Parathyroid adenoma (tissue), 2 donors: ENCODE measurements at regions not wholly inside any gene's neighbourhood (a gene's known extent, or its start where the extent isn't known, plus 50 kb on each side); places are given as distances from the start of the nearest gene placed in this dataset.

Source experiments
- H2AFZ ChIP-seq: fragments of 300-600 bp; sonication (generic); one replicate; pipeline ENCODE4 v1.7.0; 2017; ENCODE audit warnings: antibody characterized with exemption, mild to moderate bottlenecking
- H3K27ac ChIP-seq: fragments of 300-600 bp; sonication (generic); one replicate; pipeline ENCODE4 v1.7.0; 2017
- H3K27me3 ChIP-seq: fragments of 300-600 bp; sonication (generic); one replicate; pipeline ENCODE4 v1.7.0; 2017; ENCODE audit warnings: low read length; ENCODE audit not compliant: control insufficient read depth, insufficient read depth
- H3K36me3 ChIP-seq: fragments of 300-600 bp; sonication (generic); one replicate; pipeline ENCODE4 v1.7.0; 2017; ENCODE audit warnings: low read length; ENCODE audit not compliant: control insufficient read depth, insufficient read depth
- H3K4me1 ChIP-seq: fragments of 300-600 bp; sonication (generic); one replicate; pipeline ENCODE4 v1.7.0; 2017; ENCODE audit warnings: control low read depth
- H3K4me2 ChIP-seq: fragments of 300-600 bp; sonication (generic); one replicate; pipeline ENCODE4 v1.7.0; 2017; ENCODE audit warnings: low read length
- H3K4me3 ChIP-seq: fragments of 300-600 bp; sonication (generic); one replicate; pipeline ENCODE4 v1.7.0; 2017; ENCODE audit warnings: low read depth, low read length
- H3K79me2 ChIP-seq: fragments of 300-600 bp; sonication (generic); one replicate; pipeline ENCODE4 v1.7.0; 2017; ENCODE audit warnings: control low read depth
- H3K9ac ChIP-seq: fragments of 300-600 bp; sonication (generic); one replicate; pipeline ENCODE4 v1.7.0; 2017; ENCODE audit warnings: mild to moderate bottlenecking
- H3K9me3 ChIP-seq: fragments of 300-600 bp; sonication (generic); one replicate; pipeline ENCODE4 v1.7.0; 2017; ENCODE audit warnings: low read length; ENCODE audit not compliant: control insufficient read depth
- CTCF ChIP-seq: fragments of 300-600 bp; sonication (generic); IDR thresholded peaks from one replicate; pipeline ENCODE4 v1.7.0; 2017; ENCODE audit warnings: antibody characterized with exemption, mild to moderate bottlenecking
- donor health status: primary hyperparathyroidism.

DNA sequence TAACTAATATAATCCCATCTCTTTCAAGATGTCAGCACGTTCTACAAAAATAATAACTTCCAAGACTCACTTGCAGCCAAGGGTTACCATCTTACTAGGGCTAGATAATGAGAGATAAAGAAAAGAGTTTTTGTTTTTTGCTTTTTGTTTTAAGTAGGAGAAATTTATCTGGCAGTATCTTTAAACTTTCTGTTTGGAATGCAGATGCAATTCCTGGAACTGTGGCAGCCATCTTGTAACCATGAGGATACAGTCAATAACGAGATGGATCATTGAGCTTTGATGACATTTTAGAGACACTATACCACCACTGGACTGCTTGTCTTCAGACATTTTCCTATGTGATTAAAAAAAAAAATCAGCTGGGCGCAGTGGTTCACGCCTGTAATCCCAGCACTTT is 171.2 kb upstream of the ARID2 start:
- H3K79me2 ChIP-seq = no peaks in the 10 kb centered on the region
- H3K4me2 ChIP-seq = no peak overlapping the region
- no peaks in the 10 kb centered on the region for H3K9me3 ChIP-seq
- H2AFZ ChIP-seq = no peak overlapping the region
- no peak overlapping the region for H3K4me3 ChIP-seq
- H3K27ac ChIP-seq = no peak overlapping the region
- H3K9ac ChIP-seq = no peak overlapping the region
- TF ChIP-seq CTCF = no peak
- no peaks in the 10 kb centered on the region for H3K36me3 ChIP-seq
- H3K4me1 ChIP-seq = no peaks in the 10 kb centered on the region
- no peaks in the 10 kb centered on the region for H3K27me3 ChIP-seq

GRCh38 chr12:45559537-45559936 is 170.0 kb upstream of the ARID2 start:
- no peak overlapping the region for H3K4me2 ChIP-seq
- H3K36me3 ChIP-seq = no peaks in the 10 kb centered on the region
- H2AFZ ChIP-seq = no peak overlapping the region
- H3K27me3 ChIP-seq = no peaks in the 10 kb centered on the region
- H3K4me1 ChIP-seq = no peaks in the 10 kb centered on the region
- H3K4me3 ChIP-seq = no peak overlapping the region
- H3K27ac ChIP-seq = no peak overlapping the region
- no peaks in the 10 kb centered on the region for H3K79me2 ChIP-seq
- TF ChIP-seq CTCF = no peak
- no peak overlapping the region for H3K9ac ChIP-seq
- no peaks in the 10 kb centered on the region for H3K9me3 ChIP-seq

GRCh38 chr12:45560689-45561088 is 168.8 kb upstream of the ARID2 start:
- H3K27ac ChIP-seq = no peak overlapping the region
- H3K36me3 ChIP-seq = no peaks in the 10 kb centered on the region
- no peak overlapping the region for H3K9ac ChIP-seq
- H3K4me1 ChIP-seq = no peaks in the 10 kb centered on the region
- no peaks in the 10 kb centered on the region for H3K79me2 ChIP-seq
- no peaks in the 10 kb centered on the region for H3K9me3 ChIP-seq
- H3K4me3 ChIP-seq = no peak overlapping the region
- no peak for TF ChIP-seq CTCF
- no peaks in the 10 kb centered on the region for H3K27me3 ChIP-seq
- no peak overlapping the region for H3K4me2 ChIP-seq
- H2AFZ ChIP-seq = no peak overlapping the region

- no peaks in the 10 kb centered on the region for H3K36me3 ChIP-seq
- no peak for TF ChIP-seq CTCF
- no peaks in the 10 kb centered on the region for H3K79me2 ChIP-seq
- H3K4me2 ChIP-seq = no peak overlapping the region
- no peaks in the 10 kb centered on the region for H3K9me3 ChIP-seq
- H3K4me1 ChIP-seq = no peaks in the 10 kb centered on the region
- H3K27ac ChIP-seq = no peak overlapping the region
- H3K27me3 ChIP-seq = no peaks in the 10 kb centered on the region
- H2AFZ ChIP-seq = no peak overlapping the region
- H3K4me3 ChIP-seq = no peak overlapping the region
- no peak overlapping the region for H3K9ac ChIP-seq
These were observed 168.0 kb upstream of the ARID2 start for GRCh38 chr12:45561488-45561887.

- H3K27me3 ChIP-seq = no peaks in the 10 kb centered on the region
- H3K4me2 ChIP-seq = no peak overlapping the region
- H3K9ac ChIP-seq = no peak overlapping the region
- H2AFZ ChIP-seq = no peak overlapping the region
- no peak overlapping the region for H3K27ac ChIP-seq
- H3K36me3 ChIP-seq = no peaks in the 10 kb centered on the region
- no peaks in the 10 kb centered on the region for H3K79me2 ChIP-seq
- TF ChIP-seq CTCF = no peak
- H3K9me3 ChIP-seq = no peaks in the 10 kb centered on the region
- no peaks in the 10 kb centered on the region for H3K4me1 ChIP-seq
- H3K4me3 ChIP-seq = no peak overlapping the region
These were observed 163.9 kb upstream of the ARID2 start for GRCh38 chr12:45565590-45565989.
